GM19397 (cell line): ENCODE measurements at regions not wholly inside any gene's neighbourhood (a gene's known extent, or its start where the extent isn't known, plus 50 kb on each side); places are given as distances from the start of the nearest gene placed in this dataset.
"Not testable (repeated sequence)": the region's sequence is repeated elsewhere in the genome, so short reads cannot be mapped to it uniquely, and the experiment has no call there.

Experiments used
- ATAC-seq: cut with Tn5 transposase; IDR thresholded peaks from one replicate; pipeline ENCODE4 v1.9.1; 2021; ENCODE audit warnings: mild to moderate bottlenecking, moderate library complexity; ENCODE audit not compliant: unreplicated experiment

- no peak for ATAC-seq
Observed at GRCh38 chr15:79492065-79492464, 59.9 kb downstream of the MINAR1 start.

- ATAC-seq: no peak
Observed at GRCh38 chr15:79494384-79494909, 62.3 kb downstream of the MINAR1 start.

GRCh38 chr15:79494963-79495755 is 63.0 kb downstream of the MINAR1 start:
- ATAC-seq: no peak

- ATAC-seq: no peak
Observed at GRCh38 chr15:79495775-79496174, 63.6 kb downstream of the MINAR1 start.

- no peak for ATAC-seq
Observed at GRCh38 chr15:79496838-79497237, 64.7 kb downstream of the MINAR1 start.

- ATAC-seq: no peak
Observed at GRCh38 chr15:79501086-79501485, 69.0 kb downstream of the MINAR1 start.

- ATAC-seq: no peak
Observed at GRCh38 chr15:79505956-79506355, 73.8 kb downstream of the MINAR1 start.

GRCh38 chr15:79512844-79513243 is 80.7 kb downstream of the MINAR1 start:
- not testable (repeated sequence) for ATAC-seq

GRCh38 chr15:79513417-79513816 is 81.3 kb downstream of the MINAR1 start:
- no peak for ATAC-seq

- no peak for ATAC-seq
Observed at GRCh38 chr15:79513940-79514339, 81.8 kb downstream of the MINAR1 start.

- ATAC-seq: no peak
Observed at GRCh38 chr15:79515300-79516027, 83.3 kb downstream of the MINAR1 start.

- ATAC-seq: no peak
Observed at GRCh38 chr15:79516155-79516554, 84.0 kb downstream of the MINAR1 start.

GRCh38 chr15:79516646-79517045 is 84.5 kb downstream of the MINAR1 start:
- ATAC-seq: no peak

- no peak for ATAC-seq
Observed at GRCh38 chr15:79519628-79520027, 87.5 kb downstream of the MINAR1 start.

- ATAC-seq: no peak
Observed at GRCh38 chr15:79520654-79521053, 88.5 kb downstream of the MINAR1 start.

- ATAC-seq: no peak
Observed at GRCh38 chr15:79522656-79523055, 90.5 kb downstream of the MINAR1 start.

- ATAC-seq: no peak
Observed at GRCh38 chr15:79523266-79523665, 91.1 kb downstream of the MINAR1 start.

GRCh38 chr15:79524531-79524930 is 92.4 kb downstream of the MINAR1 start:
- ATAC-seq: no peak

- ATAC-seq: no peak
Observed at GRCh38 chr15:79526376-79526775, 94.2 kb downstream of the MINAR1 start.

GRCh38 chr15:79527821-79528220 is 95.7 kb downstream of the MINAR1 start:
- ATAC-seq: no peak

GRCh38 chr15:79529157-79529785 is 97.1 kb downstream of the MINAR1 start:
- ATAC-seq: no peak

- ATAC-seq: no peak
Observed at GRCh38 chr15:79535536-79535935, 103.4 kb downstream of the MINAR1 start.
